HL-60/S4 treated with phorbol 12-myristate 13-acetate at 8.2 ng/mL for 4 days and 3 days (cell line): ENCODE measurements at regions not wholly inside any gene's neighbourhood (a gene's known extent, or its start where the extent isn't known, plus 50 kb on each side); places are given as distances from the start of the nearest gene placed in this dataset.

Experiments used
- in situ Hi-C: fragments of 300-500 bp; cut with MboI; formaldehyde crosslinking; loops from 2 replicates; pipeline ENCODE4 v1.15.0; 2022; ENCODE audit warnings: low sequenced_read_pairs

DNA sequence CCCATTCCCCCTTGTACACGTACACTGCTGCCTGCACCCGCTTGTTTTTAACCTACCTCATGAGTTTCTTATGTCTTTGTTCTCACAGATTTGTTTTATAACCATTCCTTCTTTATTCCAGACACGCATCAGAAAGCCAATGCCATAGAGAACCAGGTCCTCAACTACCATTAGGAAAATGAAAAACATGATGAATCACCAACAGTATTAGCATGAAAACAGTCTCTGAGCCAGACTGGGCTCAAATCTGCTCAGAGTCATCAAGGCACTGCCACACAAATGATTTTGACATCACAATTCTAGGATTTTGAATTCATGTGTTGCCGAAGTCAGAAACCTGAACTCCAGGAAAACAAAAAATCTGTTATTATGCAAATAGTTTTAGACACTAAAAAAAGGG lies 394.1 kb upstream of the GRIA1 start:
- in situ Hi-C loops = no loop called here

DNA sequence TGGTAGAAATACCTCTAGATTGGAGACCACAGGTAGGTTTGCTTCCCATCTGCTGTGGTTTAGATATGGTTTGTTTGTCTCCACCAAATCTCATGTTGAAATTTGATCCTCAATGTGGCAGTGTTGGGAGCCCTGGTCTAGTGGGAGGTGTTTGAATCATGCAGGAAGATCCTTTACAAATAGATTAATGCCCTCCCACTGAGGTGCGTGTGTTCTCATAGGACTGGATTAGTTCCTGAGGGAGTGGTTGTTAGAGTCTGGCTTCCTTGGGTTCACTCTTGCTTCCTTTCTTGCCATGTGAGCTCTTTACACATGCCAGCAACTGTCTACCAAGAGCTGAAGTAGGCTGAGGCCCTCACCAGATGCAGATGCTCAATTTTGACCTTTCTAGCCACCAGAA lies 391.1 kb upstream of the GRIA1 start:
- in situ Hi-C loops = no loop called here

DNA sequence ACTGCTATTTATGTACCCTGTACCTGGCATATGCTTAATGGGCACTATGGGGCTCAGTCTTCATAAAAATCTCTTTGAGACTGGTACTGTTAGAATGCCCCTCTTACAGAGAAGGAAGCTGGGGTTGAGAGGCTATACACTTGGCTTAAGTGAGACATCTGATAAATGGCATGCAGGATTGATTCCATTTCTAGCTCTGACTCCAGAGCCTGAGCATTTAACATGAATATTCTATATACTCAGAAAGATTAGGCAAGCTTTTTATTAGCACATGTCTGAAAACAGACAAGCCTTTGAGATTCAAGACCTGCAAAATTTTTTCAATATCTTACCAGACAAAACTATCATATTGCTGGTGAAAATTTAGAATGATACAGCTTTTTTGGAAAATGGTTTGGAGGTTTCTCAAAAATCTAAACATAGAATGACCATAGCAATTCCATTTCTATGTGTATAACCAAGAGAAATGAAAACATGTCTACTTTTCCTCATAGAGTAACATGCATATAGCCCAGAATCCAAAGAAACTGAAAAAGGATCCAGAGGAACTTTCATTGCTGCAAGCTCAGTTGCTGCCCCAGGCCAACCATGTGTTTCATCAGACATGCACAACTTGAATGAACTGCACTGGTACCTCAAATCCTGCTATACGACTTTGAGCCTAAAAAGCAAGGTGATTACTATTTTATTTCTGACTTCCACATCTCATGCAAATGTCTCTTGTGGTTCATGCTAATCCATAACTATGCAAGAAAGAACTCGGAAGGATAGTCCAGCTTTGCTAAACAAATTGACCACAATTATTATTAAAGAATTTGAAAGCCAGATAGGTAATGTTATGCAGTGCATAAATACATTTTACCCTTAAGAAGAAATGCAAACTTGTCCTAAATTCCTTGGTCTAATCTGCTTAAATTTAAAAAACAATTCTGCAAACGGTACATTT lies 389.0 kb upstream of the GRIA1 start:
- in situ Hi-C loops = no loop called here

- in situ Hi-C loops = no loop called here
Observed at GRCh38 chr5:153116916-153117315, 373.6 kb upstream of the GRIA1 start.

DNA sequence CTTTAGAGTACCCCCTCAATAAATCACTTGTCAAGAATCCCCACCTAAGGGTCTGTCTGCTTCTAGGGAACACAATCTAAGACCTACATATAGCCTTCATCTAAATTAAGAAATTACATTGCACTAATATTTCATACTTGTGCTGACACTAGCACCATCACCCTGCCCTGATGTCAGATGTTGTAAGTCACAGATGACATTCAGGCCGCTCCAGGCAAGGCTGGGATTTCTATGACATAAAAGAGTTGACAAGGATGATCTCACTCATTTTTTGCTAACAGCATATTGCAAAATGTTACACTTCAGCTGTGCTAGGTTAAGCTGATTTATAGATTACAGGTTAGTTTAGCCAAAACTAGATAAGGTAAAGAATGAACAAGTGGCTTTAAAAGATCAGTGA lies 372.5 kb upstream of the GRIA1 start:
- in situ Hi-C loops = no loop called here

DNA sequence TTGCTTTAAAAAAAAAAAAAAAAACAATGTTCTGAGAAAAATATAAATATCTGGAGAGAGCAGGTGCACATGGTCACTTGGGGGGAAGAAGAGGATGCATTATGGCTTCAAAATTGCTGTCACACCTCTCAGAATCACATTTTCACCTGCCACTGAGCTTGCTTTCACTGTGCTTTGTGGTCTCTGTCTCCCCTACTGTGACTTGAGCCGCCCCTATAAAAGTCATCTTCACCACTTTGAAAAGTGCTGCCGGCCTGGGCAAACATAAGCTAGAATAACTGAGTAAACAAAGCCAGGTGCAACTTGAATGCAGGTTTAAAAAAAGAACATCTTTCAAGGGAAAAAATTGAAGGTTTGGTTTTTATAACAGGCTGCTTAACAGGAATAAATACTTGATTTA lies 368.1 kb upstream of the GRIA1 start:
- in situ Hi-C loops = no loop called here

GRCh38 chr5:153130296-153130695 lies 360.2 kb upstream of the GRIA1 start:
- in situ Hi-C loops = no loop called here

DNA sequence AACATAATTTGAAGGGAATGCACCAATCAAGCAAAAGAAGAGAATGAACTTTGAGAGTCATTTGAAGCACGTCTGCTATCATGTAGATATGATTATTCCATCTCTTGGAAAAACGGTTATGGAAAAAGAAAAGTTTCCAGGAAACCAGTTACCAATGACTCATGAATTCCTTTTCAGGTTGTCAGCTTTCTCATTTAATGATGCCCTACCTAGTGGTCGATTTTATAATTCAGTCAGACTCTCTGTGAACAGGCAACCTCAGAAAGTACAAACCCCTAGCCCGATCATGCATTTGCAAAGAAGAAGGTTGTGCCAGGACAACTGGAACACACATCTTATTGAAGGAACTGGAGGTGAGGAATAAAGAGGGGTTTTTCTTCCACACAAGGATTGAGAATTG lies 355.1 kb upstream of the GRIA1 start:
- in situ Hi-C loops = no loop called here

DNA sequence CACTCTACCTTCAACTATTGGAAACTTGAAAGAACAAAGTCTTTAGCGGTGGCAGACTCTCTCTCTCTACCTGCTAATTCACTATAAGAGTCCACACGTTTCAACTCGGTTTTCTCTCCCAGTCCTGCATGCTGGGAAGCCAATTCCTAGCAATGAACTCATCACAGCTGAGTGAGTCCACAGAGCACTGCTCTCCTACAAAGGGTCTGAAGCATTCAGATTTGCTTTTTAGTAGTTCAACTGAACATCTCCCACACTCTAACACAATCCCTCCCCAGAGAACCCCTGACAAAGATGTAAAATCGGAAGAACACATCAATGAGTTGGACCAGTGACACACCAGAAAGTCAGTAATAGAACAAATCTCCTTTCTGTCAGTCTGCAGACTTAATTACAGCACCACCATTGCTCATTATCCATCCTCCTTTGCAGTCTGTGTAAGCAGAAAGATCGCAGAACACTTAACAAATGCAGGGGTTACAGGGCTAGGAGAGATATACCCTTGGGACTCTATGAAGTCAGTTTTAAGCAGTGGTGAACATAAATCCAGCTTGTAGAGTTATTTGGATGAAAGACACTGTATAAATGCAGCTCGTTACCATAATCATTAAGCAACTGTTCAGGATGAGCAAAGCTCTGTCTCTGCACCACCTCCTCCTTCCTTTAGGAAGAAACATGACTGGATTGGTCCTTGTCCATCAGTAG lies 353.4 kb upstream of the GRIA1 start:
- in situ Hi-C loops = no loop called here

DNA sequence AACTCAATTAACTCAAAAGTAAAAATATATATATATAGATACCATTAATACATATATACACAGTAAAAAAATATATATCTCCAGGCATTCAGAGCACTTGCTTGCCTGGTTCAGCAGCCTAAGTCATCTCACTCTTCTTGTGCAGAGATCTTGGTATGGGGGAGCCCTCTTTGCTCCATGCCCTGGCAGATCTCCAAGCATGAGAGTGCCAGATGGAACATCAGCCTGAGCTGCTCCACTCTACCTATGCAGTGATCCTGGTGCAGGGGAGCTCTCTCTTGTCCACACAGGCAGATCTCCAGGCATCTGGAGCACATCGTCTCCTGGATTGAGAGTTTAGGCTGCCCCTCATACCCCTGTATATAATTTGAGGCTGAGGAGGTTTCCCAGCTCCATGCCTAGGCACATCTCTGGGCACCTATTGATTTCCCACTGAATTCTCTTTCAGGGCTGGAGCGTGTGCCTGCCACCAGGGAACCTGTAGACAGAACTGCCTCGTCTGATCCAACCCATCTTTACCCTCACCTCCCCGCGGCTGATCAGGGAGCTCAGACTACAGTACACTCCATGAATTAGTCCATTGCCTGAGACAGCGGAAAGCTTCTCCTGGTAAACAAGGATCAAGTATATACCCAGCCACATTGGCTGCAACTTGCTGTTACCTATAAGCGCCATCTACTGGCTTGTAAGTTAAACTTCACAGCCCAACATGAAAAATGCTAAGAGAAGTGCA lies 342.4 kb upstream of the GRIA1 start:
- in situ Hi-C loops = no loop called here

DNA sequence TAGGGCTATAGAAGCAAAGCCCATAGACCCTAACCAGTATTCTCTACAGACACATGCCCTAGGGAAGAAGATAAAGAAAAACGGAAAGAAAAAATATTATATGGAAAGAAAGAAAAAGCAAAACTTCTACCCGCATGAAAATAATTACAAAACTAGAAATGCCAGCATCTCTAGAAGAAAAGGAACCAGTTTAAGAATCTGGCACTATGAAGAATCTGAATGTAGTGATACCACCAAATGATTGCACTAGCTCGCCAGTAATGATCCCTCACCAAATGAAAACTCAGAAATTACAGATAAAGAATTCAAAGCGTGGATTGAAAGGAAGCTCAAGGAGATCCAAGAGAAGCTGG lies 341.9 kb upstream of the GRIA1 start:
- in situ Hi-C loops = no loop called here

DNA sequence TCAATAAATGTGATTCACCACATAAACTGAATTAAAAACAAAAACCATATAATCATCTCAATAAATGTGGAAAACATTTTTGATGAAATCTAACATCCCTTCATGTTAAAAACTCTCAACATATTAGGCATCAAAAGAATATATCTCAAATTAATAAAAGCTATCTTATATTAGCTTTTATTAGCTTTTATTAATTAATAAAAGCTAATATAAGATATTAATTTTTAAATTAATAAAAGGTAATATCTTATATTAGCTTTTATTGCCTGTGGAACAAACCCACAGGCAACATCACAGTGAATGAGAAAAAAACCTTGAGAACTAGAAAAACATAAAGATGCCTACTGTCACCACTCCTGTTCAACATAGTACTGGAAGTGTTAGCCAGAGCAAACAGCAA lies 338.9 kb upstream of the GRIA1 start:
- in situ Hi-C loops = no loop called here

GRCh38 chr5:153153086-153153485 lies 337.4 kb upstream of the GRIA1 start:
- in situ Hi-C loops = no loop called here

DNA sequence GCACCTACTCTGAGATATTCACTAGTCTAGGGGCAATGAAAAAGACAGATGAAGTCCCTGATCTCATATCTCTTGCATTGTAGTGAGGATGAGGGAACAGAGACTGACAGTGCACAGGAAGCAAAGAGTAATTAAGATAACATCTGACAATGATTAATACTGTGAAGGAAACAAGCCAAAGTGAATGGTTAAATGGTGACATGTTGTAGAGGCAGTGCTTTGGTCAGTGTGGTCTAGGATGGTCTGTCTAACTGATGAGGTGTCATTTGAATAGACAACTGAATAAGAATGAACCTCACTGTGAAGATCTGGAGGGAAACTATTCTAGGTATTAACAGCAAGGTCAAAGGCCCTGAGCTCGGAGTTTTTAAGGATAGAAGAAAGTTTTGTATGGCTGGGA lies 333.3 kb upstream of the GRIA1 start:
- in situ Hi-C loops = no loop called here

DNA sequence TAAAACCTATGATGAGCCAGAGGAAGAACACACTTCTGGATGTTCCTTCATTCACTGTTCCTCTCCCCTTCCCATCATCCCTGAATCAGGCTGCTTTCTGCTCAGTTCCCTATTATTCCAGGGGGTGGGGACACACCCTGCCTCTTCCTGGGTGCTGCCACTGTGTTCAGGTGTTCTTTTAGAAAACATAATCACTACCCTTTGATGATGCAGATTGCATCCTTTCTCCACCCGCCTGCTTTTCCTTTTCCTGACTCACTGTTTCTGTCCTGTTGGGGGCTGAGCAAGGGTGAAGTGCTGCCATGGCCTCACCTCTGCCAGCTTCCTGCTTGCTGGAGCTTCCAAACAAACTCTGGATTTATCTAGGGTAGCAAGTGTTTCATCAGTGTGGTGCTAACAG lies 331.9 kb upstream of the GRIA1 start:
- in situ Hi-C loops = no loop called here

DNA sequence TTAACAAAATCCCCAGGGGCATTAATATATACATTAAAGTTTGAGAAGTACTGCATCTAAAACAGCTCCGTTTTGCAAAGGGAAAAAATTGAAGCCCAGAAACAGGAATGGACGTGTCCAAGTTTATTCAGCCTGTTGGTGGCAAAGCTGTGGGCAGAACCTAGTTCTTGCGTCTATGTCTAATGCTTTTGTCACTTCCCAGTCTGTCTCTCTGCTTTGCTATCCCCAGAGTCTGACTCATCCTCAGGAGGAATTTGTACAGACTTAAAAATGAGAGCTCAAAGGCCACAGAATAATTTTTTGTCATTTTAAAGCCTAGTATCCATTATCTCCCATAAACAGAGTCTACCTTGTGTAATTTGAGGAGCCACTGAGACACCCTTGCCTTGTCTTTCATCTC lies 330.9 kb upstream of the GRIA1 start:
- in situ Hi-C loops = no loop called here

GRCh38 chr5:153168241-153168640 lies 322.2 kb upstream of the GRIA1 start:
- in situ Hi-C loops = no loop called here

DNA sequence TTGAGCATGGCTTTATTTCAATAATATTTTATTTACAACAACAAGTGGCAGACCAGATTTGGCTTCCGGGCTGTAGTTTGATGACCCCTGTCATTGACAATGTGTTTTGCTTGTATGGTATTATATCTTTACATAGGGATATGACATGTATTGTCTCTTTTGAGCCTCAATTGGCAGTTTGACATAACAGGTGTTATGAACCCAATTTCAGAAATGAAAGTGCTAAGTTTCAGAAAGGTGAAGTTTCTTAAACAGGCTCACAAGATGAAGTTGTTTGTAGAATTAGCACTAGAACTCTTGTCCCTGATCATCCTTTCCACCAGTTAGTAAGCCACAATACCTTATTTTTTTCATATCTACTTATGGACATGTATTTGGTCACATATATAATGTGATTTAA lies 303.0 kb upstream of the GRIA1 start:
- in situ Hi-C loops = no loop called here

DNA sequence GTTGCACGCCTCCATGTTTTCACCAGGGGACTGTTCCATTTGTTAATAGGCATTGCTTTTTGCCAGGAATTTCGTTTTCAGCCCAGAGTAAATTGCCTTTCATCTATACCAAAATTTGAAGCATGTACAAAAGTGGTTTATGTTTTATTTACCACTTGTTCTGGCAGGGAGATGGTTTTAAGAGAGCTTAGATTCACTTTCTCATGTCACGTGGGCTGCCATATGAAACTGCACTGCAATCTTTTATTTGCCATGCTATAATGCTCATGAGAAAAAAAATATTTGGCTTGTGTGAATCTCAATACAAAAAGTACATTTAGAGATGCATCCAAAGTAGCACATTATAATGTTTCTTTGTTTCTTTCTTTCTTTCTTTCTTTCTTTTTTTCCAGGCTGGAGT lies 284.1 kb upstream of the GRIA1 start:
- in situ Hi-C loops = no loop called here

DNA sequence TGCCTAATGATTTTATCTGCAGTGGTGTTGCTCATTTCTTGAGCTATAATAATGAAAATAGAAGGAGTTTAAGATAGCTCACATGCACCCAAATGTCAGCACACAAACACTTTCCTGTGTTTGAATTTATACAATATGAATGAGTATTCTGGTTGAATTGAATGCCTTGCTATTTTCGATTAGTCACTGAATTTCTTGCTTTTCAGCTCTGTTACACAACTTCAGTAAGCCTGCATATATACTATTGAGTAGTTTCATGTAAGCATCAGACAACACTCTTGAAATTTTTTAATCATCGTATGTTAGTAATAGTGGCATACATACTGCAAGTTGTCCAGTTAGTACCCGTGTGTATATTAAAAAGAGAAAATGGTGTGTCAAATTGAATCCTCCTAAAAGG lies 281.5 kb upstream of the GRIA1 start:
- in situ Hi-C loops = no loop called here

DNA sequence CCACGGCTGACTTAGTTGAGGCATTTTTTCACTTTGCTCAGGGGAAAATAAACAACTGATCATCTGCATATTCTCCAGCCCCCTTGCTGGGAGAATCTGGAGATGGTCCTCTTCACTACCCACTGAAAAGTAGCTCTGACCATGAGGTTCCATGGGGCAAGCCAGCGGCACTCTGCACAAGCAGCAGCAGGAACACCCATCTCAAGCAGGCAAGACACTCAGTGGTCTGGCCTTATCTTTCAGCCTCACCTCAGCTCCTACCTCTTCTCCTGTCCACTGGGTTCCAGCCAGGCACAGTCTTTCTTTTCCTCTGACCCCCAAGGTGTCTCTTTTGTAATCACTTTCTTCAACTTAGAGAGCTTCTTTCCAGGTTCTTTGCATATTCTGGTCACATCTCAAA lies 280.8 kb upstream of the GRIA1 start:
- in situ Hi-C loops = no loop called here

DNA sequence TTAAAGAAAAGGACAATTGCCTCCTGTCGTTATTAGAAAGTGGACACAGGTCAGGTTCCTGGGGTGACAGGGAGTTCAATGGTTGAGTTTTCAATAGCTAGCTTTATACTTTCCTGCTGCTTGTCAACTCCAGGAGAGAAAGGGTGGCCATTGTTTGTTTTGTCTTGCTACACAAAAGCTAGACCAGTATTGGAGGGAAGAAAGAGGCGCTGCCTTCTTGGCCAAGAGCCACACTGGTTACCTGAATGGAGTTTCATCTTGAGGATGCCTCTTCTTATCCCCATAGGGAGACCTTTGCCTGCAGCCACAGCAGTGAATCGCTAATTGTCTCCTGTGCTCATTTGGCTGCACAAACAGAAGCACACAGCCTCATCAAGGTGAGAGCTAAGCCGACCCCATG lies 279.4 kb upstream of the GRIA1 start:
- in situ Hi-C loops = no loop called here
